Transverse colon (tissue), 3 donors: ENCODE measurements at regions not wholly inside any gene's neighbourhood (a gene's known extent, or its start where the extent isn't known, plus 50 kb on each side); places are given as distances from the start of the nearest gene placed in this dataset.

Experiments used
- EP300 ChIP-seq: sonication (generic); formaldehyde crosslinking; IDR thresholded peaks from one replicate; pipeline ENCODE4 v1.6.1; 2017; ENCODE audit warnings: antibody characterized with exemption, low read depth
- POLR2A ChIP-seq: fragments of 450-650 bp; IDR thresholded peaks from one replicate; pipeline ENCODE4 v1.6.1; 2016; ENCODE audit warnings: antibody characterized with exemption, mild to moderate bottlenecking, moderate library complexity
- TF ChIP-seq, protein P1 (sequence below), 5 experiments: fragments of 200-600 bp in 3 of 5; fragments of 450-650 bp in 2 of 5; sonication (generic) in 3 of 5; IDR thresholded peaks; 1 replicate in 2 of 5; 2 replicates in 3 of 5; pipeline ENCODE4 v1.5.1; 2016 to 2017; ENCODE audit warnings: antibody characterized with exemption in 5 of 5, inconsistent platforms in 3 of 5, mild to moderate bottlenecking in 2 of 5, moderate library complexity in 1 of 5

- TF ChIP-seq, protein P1, sequence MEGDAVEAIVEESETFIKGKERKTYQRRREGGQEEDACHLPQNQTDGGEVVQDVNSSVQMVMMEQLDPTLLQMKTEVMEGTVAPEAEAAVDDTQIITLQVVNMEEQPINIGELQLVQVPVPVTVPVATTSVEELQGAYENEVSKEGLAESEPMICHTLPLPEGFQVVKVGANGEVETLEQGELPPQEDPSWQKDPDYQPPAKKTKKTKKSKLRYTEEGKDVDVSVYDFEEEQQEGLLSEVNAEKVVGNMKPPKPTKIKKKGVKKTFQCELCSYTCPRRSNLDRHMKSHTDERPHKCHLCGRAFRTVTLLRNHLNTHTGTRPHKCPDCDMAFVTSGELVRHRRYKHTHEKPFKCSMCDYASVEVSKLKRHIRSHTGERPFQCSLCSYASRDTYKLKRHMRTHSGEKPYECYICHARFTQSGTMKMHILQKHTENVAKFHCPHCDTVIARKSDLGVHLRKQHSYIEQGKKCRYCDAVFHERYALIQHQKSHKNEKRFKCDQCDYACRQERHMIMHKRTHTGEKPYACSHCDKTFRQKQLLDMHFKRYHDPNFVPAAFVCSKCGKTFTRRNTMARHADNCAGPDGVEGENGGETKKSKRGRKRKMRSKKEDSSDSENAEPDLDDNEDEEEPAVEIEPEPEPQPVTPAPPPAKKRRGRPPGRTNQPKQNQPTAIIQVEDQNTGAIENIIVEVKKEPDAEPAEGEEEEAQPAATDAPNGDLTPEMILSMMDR (IDR thresholded peaks at IDR 0.05) = no peak
- TF ChIP-seq EP300 = no peak
- no peak for TF ChIP-seq POLR2A
Measured at GRCh38 chr20:39462416-39462945, 500.3 kb downstream of the DHX35 start.
